ENCODE measurements at regions not wholly inside any gene's neighbourhood (a gene's known extent, or its start where the extent isn't known, plus 50 kb on each side); places are given as distances from the start of the nearest gene placed in this dataset.

- no peak for DNase-seq
Observed at GRCh38 chr18:2348003-2348402, 223.3 kb downstream of the METTL4 start.

DNA sequence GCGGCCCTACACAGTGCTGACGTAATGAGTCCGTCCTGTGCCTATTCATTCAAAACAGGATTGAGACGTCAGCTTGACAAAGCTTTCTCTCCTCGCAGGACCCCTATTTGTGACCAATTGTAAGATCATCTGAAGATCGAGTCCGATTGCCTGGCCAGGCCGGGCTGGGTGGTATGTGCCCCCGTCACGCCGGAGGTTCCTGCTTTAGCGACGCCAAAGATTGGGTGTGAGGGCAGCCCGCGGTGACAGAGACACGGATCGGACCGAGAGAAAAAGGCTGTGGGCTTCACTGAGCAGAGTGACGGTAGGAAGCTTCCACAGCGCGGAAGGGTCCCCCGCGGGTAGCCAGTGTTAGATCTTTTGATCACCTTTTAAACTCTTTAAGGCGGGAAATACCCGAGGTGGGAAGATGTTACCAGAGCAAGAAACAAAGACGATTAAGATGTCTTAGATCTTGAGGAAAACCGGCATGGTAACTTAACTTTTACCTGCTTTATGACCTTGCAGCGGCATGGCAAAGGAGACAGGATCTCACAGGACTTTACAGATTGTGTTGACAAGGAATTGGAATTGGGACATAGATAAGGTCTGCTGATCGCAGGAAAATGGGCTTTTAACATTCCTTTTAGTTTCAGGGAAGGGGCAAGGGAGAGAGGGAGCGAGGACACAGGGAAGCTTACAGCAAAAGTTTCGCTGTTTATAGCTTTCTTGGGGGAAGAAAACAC is 220.0 kb downstream of the METTL4 start:
- no peak for DNase-seq

- no peak for DNase-seq
Observed at GRCh38 chr18:2354292-2354691, 217.0 kb downstream of the METTL4 start.

- DNase-seq = no peak
Observed at GRCh38 chr18:2356906-2357305, 214.4 kb downstream of the METTL4 start.

DNA sequence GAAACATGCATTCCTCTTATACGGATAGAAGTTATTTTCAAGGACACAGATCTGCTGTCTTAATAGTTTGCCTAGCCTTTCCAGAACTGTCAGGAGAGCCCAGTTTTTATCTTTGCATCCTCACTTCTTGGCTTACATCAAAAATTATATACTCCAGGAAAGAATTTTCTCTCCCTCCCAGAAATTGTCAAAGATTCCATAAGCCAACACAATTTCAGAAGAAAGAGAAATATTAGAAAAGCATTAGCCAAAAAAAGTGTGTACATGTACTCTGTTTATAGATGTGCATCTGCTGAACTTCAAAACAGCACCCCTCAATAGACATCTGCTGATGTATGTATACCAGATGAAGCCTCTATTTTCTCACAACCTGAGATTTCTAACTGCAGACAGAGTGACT is 210.4 kb downstream of the METTL4 start:
- DNase-seq = no peak

- DNase-seq = no peak
Observed at GRCh38 chr18:2368102-2368501, 203.2 kb downstream of the METTL4 start.

GRCh38 chr18:2376707-2377106 is 194.6 kb downstream of the METTL4 start:
- no peak for DNase-seq

DNA sequence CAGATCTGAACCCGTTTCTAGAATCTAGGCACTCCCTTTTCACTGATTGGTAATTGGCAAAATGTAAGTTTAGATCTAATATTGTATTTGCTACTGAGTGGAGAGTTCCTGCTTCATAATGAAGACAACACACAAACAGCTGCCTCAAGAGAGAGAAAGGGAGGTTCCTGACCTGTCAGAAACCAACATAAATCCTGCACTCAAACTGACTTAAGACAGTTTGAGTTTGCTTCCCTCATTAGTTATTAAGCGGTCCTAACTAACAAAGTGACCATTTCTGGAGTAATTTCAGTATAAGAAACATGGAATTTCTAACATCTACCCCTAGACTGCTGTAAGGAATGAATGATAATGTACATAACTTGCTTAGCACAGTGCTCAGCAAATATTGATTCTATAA is 191.2 kb downstream of the METTL4 start:
- DNase-seq = no peak

DNA sequence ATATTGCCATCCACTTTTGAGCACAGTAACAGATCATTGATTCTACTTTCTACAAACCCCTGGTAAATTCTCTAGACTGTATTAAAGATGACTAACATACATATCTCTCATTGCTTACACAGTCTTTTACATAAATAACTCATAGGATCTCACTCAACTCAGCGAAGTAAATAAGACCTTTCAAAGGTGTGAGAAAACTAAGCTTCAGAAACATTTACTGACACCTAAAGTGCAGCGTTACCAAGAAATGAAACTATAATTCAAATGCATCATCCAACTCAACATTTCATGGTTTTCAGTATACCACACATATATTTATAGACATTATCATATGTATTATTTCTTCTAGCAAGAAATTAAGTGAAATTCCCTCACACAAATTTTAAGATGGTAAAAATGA is 189.8 kb downstream of the METTL4 start:
- no peak for DNase-seq

DNA sequence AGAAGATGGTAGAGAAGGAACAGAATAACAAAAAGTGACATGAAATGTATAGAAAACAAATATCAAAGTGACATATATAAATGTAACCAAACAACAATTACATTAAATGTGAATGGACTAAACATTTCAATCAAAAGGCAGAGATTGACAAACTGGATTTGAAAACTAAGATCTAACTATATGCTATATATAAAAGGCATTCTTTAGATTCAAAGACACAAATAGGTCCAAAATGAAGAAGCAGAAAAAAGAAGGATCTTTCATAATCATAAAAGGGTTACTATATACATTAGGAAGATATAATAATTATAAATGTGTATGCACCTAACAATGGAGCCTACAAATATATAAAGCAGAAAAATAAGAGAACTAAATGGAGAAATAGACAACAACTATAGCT is 183.7 kb downstream of the METTL4 start:
- DNase-seq = no peak

GRCh38 chr18:2390158-2390557 is 181.1 kb downstream of the METTL4 start:
- DNase-seq = no peak

DNA sequence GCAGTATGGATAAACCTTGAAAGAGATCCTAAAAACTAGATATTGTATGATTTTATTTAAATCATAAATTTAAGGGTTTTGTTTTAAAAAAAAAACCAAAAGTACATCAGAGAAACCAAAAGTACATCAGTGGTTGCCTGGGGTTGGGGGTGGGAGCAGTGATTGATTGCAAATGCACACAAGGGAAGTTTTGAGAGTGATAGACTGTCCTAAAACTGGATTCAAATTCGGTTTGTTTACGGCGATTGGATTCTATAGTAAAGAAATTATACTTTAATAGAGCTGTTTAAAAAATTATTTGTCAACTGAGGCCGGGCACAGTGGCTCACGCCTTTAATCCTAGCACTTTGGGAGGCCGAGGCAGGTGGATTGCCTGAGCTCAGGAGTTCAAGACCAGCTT is 179.8 kb downstream of the METTL4 start:
- no peak for DNase-seq

DNA sequence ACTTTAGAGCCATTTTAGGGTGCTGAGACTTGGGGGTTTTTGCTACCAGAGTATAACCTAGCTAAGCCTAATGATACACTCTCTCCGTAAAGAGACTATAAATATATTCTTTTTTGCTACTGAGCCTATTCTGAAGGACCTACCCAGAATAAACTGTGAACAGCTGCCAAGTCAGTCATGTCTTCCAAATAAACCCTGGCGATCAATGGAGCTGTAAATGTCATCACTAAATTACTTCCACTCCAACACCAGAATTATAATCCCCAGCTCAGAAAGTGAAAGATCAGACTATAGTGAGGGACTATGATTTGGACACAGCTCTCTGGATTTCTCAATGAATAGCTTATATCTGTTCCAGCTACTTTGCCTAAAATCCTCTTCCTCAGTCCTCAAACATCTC is 178.9 kb downstream of the METTL4 start:
- no peak for DNase-seq

DNA sequence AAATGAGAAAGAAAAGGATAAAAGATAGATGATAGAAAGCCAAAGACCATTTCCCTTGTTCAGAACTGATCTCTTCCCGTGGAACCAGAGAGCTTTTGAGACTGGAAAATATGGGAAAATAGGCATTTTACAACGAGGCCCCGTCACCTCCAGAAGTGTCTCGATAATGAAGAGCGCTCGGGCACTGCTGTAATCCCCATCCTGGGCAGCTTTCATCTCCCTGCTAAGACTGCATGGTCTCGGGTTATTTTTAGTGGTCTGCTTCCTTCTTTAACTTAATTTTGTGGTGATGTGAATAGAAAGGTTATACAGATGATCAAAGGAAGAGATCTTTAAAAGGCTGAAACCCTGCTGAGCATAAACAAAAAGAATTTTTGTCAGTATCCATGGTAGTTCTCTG is 176.6 kb downstream of the METTL4 start:
- DNase-seq = no peak

GRCh38 chr18:2395427-2396161 is 175.7 kb downstream of the METTL4 start:
- DNase-seq = no peak

GRCh38 chr18:2396162-2396505 is 175.2 kb downstream of the METTL4 start:
- no peak for DNase-seq

- no peak for DNase-seq
Observed at GRCh38 chr18:2400701-2401196, 170.6 kb downstream of the METTL4 start.

DNA sequence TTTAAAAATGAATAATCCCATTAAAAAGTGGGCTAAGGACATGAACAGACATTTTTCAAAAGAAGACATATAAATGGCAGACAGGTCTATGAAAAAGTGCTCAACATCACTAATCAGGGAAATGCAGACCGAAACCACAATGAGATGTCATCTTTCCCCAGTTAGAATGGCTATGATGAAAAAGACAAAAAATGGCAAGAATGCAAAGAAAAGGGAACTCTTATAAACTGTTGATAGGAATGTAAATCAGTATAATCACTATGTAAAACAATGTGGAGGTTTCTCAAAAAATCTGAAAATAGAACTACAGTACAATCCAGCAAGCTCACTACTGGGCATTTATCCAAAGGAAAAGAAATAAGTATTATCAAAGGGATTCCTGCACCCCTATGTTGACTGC is 169.2 kb downstream of the METTL4 start:
- DNase-seq = no peak

- DNase-seq = peak; percentile 2
Observed at GRCh38 chr18:2406544-2406943, 164.8 kb downstream of the METTL4 start.

- DNase-seq = no peak
Observed at GRCh38 chr18:2407961-2408360, 163.3 kb downstream of the METTL4 start.

DNA sequence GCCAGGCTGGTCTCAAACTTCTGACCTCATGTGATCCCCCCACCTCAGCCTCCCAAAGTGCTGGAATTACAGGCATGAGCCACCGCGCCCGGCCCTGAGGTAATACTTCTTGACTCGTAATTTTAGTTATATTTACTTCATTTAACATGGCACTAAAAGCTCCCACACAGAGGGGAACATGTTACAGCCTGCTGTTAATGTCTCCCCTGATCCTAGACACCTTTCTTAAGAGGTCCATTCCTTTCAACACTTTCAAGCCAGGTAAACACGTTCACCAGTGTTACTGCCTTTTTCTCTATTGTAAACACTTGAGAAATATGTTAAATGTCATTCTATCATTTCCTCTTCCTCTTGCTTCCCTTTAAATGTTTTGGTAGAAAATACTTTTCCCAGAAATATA is 161.4 kb downstream of the METTL4 start:
- no peak for DNase-seq

GRCh38 chr18:2410688-2411087 is 160.6 kb downstream of the METTL4 start:
- no peak for DNase-seq

DNA sequence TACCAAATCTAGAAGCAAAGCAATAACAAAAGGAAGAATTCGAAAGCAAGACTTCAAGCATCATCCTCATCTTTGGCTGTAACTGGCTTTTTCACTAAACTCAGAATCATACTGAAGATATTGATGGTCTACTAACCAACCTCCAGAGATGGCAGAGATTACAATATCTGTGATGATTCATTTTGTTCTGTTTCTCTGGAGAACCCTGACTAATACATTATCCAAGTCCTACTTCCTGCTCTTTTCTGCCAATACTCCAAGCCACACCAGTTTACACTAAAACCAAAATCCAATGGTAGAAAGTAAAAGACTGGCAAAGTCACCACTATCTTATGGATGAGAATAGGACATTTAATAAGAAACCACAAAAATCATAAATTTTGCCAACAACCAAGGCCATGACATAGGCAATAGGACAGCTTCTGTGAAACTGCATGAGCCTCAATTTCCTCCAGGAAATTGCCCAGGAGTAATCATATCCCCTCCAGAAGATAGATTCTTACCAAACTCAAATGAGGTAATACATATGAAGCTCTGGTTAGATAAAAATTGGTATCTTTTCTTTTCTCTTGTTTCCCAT is 159.8 kb downstream of the METTL4 start:
- DNase-seq = no peak

- DNase-seq = no peak
Observed at GRCh38 chr18:2412281-2412680, 159.0 kb downstream of the METTL4 start.
